AG10803 (cell line): ENCODE measurements at regions not wholly inside any gene's neighbourhood (a gene's known extent, or its start where the extent isn't known, plus 50 kb on each side); places are given as distances from the start of the nearest gene placed in this dataset.

Experiments
- DNase-seq: peaks from one replicate; pipeline ENCODE4 v3.0.0; 2010; ENCODE audit warnings: low read depth
- H3K4me3 ChIP-seq: 2 replicates; pipeline ENCODE4 v1.5.1; 2011; ENCODE audit warnings: mild to moderate bottlenecking, low read length, control low read depth
- CTCF ChIP-seq: conservative IDR thresholded peaks from 2 replicates; pipeline ENCODE4 v1.5.1; 2011; ENCODE audit warnings: mild to moderate bottlenecking, low read length, control low read depth, inconsistent platforms

DNA sequence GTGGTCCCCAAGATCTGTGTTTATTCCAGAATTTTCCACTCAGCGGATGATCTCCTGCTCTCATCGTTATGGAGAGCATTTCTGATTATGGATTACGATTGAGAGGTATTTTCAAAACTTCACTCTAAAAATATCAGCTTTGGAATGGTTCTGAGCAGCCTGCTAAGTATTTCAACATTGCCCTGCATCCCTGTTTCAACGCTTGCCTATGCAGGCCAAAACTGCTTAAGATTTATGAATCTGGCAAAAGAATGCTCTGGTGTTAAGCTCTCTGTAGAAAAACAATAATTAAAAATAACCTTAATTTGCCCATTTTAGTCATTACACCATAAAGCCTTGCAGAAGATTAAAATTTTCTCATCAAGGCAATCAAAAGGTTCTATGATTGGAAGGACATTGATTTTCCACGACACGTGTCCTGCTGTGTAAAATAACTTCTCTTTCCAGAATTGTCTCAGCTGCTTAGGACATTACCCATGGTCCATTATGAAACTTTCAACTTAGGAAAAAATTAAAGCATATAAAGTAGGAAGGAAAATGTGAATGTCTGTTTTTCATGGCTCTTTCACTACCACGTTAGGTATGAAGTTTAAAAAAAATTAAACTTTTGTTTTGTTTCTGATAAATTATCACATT lies 229.9 kb downstream of the ACKR3 start:
- peak; percentile 43 for DNase-seq
- H3K4me3 ChIP-seq, result no peak overlapping the region
- no peak for TF ChIP-seq CTCF

DNA sequence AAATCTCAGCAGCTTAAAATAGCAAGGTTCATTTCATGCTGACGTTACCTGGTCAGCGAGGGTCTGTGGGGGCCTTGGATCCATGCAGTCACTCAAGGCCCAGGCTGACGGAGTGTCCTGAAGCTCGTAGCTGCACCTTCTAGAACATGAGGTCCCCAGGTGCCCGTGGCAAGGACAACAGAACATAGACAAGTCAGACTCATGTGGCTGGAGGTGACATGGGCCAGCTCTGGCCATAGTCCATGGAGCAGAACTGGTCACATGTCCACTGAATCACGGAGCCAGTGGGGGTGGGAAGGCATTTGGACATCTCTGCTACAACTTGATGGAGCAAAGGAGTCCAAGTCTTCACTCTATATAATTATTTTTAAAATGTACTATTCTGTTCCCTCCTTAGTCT lies 233.2 kb downstream of the ACKR3 start:
- no peak overlapping the region for H3K4me3 ChIP-seq
- no peak for TF ChIP-seq CTCF
- DNase-seq, result no peak

GRCh38 chr2:236803621-236804020 lies 234.0 kb downstream of the ACKR3 start:
- TF ChIP-seq CTCF, result no peak
- DNase-seq, result no peak

DNA sequence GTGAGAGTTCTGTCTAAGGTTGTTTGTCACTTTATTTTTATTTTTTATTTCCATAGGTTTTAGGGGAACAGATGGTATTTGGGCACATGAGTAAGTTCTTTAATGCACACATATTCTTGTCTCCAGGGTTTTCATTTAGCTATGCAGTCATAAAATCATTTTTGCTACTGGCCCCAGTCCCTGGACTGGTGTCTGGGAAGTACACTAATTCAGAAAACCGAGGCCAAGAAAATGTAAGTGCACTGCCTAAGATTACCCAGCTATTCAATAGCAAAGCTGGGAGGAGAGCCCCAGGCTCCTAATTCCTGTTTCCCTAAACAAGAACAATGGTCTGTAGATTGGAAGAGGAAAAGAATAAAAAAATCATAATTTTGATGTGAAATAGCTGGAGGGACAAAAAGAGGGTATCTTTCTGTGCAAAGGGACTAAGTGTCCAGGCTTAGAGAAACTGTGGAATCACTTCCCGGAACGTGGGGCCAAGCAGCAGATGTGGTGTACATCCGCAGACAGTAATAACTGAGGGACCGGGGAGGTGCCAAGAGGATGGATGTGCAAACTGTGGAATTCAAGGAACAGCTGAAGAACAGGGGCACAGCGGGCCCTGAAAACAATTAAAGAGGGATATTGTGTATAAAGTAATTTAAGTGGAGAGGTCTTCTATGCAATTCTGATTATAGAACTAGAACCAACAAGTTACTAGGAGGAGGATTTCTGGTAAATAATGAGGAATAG lies 236.3 kb downstream of the ACKR3 start:
- H3K4me3 ChIP-seq, result no peak overlapping the region
- no peak for TF ChIP-seq CTCF
- DNase-seq, result peak; percentile 56

More at GRCh38 chr2:236803621-236804020, 234.0 kb downstream of the ACKR3 start:
- H3K4me3 ChIP-seq, result no peak overlapping the region

DNA sequence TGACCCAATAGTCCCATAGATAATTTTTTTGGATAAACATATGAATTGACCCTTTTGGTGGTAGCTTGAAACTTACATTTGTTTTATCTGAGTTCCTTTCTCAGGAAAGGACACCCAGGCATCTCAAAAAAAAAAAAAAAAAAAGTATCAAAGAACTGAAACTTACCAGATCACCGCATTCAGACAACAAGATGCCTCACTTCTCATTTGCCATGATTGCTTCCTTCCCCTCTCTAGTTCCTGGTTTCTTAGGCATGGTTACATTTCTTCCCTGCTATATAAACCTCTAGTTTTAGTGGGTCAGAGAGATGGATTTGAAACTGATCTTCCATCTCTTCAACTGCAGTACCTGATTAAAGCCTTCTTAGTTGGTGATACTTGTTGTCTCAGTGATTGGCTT lies 240.1 kb downstream of the ACKR3 start:
- DNase-seq, result no peak
- no peak for TF ChIP-seq CTCF
- H3K4me3 ChIP-seq, result no peak overlapping the region

GRCh38 chr2:236811062-236811656 lies 241.5 kb downstream of the ACKR3 start:
- H3K4me3 ChIP-seq, result no peak overlapping the region
- no peak for DNase-seq
- no peak for TF ChIP-seq CTCF

DNA sequence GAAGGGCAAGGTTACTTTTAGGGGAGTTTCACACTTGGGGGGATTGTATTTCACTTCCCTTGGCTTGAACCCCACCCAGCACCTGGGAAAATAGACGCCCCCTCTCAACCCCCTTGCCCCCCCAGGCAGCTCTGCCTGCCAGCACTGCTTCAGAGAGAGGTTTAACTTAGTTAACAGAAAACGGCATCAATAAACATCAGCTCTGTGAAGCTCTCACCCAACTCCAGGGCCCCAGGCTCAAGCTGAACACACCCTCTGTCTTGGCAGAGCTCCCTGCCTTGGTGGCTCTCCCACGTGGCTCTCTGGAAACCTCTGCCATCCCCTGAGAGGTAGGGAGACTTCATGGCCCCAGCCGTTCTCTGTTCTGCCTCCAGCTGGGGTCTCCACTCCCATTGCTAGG lies 244.1 kb downstream of the ACKR3 start:
- DNase-seq, result no peak
- no peak for TF ChIP-seq CTCF
- H3K4me3 ChIP-seq, result no peak overlapping the region
